ENCODE measurements at regions not wholly inside any gene's neighbourhood (a gene's known extent, or its start where the extent isn't known, plus 50 kb on each side); places are given as distances from the start of the nearest gene placed in this dataset.

DNA sequence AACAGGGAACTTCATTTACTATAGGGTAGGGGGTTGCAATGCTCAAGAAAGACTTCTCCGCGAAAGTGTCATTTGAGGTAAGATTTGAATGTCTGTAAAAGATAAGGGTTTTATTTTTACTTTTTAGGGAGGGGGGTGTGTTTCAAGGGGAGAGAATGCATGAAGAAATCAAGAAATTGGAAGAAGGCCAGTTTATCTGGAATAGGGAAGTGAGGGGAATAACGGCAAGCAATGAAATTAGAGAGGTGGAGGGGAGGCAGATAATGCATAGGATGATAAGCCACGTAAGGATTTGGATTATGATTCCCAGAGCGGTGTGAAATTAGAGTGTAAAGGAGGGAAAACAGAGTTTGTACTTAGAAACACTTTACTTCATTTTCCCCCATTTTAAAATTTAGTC, 63.0 kb upstream of the MB21D2 start:
- TF ChIP-seq CTCF (IDR thresholded peaks at IDR 0.05; ENCODE audit: low read depth, low read length) = no peak
- no peak for TF ChIP-seq EZH2phosphoT487 (IDR thresholded peaks at IDR 0.05; ENCODE audit: low read depth)
